ENCODE measurements at regions not wholly inside any gene's neighbourhood (a gene's known extent, or its start where the extent isn't known, plus 50 kb on each side); places are given as distances from the start of the nearest gene placed in this dataset.

DNA sequence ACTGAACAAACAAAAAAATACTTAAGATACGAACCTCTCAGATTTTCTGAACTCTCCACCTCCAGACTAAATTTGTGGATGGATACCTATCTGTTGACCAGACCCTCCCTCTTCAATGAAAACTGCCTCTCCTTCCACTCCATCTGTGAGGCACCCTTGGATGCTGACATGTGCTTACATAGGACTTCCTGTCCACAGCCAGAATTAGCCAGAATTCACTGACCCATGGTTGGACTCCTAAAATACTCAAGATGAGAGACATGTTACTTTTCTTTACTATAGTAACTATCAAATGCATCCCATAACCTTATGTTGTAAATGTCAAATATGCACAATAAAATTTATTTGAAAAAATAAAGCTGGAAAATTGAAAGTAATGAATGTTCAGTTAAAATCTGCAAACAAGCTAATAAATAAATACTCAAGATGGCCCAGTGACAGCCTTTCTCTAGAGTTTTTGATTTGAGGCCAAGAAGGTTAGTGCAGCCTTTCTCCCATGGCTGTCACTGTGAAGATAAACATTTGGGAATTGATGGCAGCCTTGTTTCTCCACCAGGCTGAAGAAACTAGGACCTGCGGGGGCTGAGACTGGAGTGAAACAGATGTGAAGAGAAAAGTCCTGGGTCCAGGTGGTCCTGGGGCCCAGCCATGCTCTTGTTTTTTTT is 287.0 kb downstream of the ZEB1 start:
- H3K9me3 ChIP-seq (ENCODE audit: control insufficient read depth, insufficient read depth, low read length), result no peaks in the 10 kb centered on the region
- peaks cover 3% of the 10 kb centered on the region for H3K27me3 ChIP-seq (ENCODE audit: control insufficient read depth, insufficient read depth, low read length)
- ATAC-seq (no peak), DNase-seq (no peak)
- intact Hi-C loops (cut with micrococcal nuclease), result no loop called here
- no peaks in the 10 kb centered on the region for H3K9me3 Mint-ChIP-seq
- no peak overlapping the region for H3K27ac Mint-ChIP-seq
- no peak overlapping the region for H3K4me3 ChIP-seq (ENCODE audit: low read length)
- H3K27ac ChIP-seq (ENCODE audit: low read length), result no peak overlapping the region
- peaks cover 7 to 9% of the 10 kb centered on the region in 2 donors for H3K27me3 Mint-ChIP-seq (ENCODE audit: low read depth in 2 of 2)
- H3K4me1 Mint-ChIP-seq, result peaks cover 5% of the 10 kb centered on the region in 2 donors
- H3K36me3 ChIP-seq (ENCODE audit: control insufficient read depth, insufficient read depth, low read length), result no peaks in the 10 kb centered on the region
- no peak overlapping the region for H3K4me3 Mint-ChIP-seq
- H3K36me3 Mint-ChIP-seq, result no peaks in the 10 kb centered on the region
- peaks cover 15% of the 10 kb centered on the region for H3K4me1 ChIP-seq (ENCODE audit: control insufficient read depth, insufficient read depth, low read length)
- WGBS (ENCODE audit: insufficient coverage), result 86% methylated on average over 2 of the region's 2 CpGs
- TF ChIP-seq, protein P1, sequence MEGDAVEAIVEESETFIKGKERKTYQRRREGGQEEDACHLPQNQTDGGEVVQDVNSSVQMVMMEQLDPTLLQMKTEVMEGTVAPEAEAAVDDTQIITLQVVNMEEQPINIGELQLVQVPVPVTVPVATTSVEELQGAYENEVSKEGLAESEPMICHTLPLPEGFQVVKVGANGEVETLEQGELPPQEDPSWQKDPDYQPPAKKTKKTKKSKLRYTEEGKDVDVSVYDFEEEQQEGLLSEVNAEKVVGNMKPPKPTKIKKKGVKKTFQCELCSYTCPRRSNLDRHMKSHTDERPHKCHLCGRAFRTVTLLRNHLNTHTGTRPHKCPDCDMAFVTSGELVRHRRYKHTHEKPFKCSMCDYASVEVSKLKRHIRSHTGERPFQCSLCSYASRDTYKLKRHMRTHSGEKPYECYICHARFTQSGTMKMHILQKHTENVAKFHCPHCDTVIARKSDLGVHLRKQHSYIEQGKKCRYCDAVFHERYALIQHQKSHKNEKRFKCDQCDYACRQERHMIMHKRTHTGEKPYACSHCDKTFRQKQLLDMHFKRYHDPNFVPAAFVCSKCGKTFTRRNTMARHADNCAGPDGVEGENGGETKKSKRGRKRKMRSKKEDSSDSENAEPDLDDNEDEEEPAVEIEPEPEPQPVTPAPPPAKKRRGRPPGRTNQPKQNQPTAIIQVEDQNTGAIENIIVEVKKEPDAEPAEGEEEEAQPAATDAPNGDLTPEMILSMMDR (IDR thresholded peaks at IDR 0.05), result no peak

DNA sequence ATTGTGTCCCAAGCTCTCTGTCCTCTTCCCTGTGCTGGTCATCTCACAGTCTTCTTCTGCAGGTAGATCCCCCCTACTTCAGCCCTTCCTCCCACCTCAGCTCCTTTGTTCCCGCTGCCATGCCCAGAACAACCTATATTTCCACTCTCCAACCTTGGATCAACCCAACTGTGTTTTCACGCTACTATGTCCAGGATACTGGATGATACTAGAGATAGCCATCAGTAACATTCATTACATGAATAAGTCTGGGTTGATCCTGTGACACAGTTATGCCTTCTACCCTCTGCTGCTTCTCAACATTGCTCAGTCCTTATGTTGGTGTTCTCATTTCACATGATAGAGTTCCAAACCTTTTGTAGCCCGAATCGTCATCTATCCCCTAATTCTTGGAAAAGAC is 286.4 kb downstream of the ZEB1 start:
- Mint-ChIP-seq H3K27ac (no peak overlapping the region), H3K4me1 (peaks cover 5% of the 10 kb centered on the region in 2 donors), H3K4me3 (no peak overlapping the region), H3K9me3 (no peaks in the 10 kb centered on the region), H3K27me3 (ENCODE audit: low read depth in 2 of 2) (peaks cover 7 to 9% of the 10 kb centered on the region in 2 donors), H3K36me3 (no peaks in the 10 kb centered on the region)
- TF ChIP-seq, protein P1 (IDR thresholded peaks at IDR 0.05), result no peak
- intact Hi-C loops (cut with micrococcal nuclease), result no loop called here
- H3K4me3 ChIP-seq (ENCODE audit: low read length), result no peak overlapping the region
- 95% methylated on average over 4 of the region's 4 CpGs for WGBS (ENCODE audit: insufficient coverage)
- H3K27ac ChIP-seq (ENCODE audit: low read length), result no peak overlapping the region
- DNase-seq (no peak), ATAC-seq (no peak)
- no peaks in the 10 kb centered on the region for H3K36me3 ChIP-seq (ENCODE audit: control insufficient read depth, insufficient read depth, low read length)
- H3K27me3 ChIP-seq (ENCODE audit: control insufficient read depth, insufficient read depth, low read length), result peaks cover 3% of the 10 kb centered on the region
- H3K4me1 ChIP-seq (ENCODE audit: control insufficient read depth, insufficient read depth, low read length), result peaks cover 15% of the 10 kb centered on the region
- H3K9me3 ChIP-seq (ENCODE audit: control insufficient read depth, insufficient read depth, low read length), result no peaks in the 10 kb centered on the region

DNA sequence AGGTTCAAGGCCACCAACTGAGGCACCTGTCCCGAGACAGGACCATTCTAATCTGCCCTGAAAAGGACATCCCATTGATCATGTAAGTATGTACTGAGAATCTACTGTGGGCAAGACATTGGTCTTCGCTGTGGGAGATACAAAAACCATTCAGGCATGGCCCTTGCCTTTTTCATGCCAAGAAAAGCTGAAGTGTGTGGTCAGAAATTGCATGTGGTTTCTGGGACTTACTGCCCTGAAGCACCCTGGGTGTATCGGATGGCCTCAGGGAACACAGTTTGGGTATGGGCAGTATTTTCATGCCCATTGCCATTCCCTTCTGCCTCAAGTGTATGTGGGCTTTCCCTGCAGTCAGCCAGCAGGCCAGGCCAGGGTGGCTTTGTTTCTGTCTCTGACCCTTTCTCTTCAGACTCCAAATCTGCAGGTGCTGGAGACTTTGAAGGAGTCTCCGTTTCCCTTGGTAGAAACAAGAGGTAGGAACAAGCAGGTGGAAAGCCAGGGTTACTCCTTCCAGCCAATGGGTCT is 285.7 kb downstream of the ZEB1 start:
- no peak overlapping the region for H3K27ac ChIP-seq (ENCODE audit: low read length)
- H3K36me3 Mint-ChIP-seq, result no peaks in the 10 kb centered on the region
- intact Hi-C loops (cut with micrococcal nuclease), result no loop called here

More for the DNA sequence above, 285.7 kb downstream of the ZEB1 start:
- Histone ChIP-seq H3K27me3 (ENCODE audit: control insufficient read depth, insufficient read depth, low read length) (peaks cover 3% of the 10 kb centered on the region), H3K9me3 (ENCODE audit: control insufficient read depth, insufficient read depth, low read length) (no peaks in the 10 kb centered on the region), H3K36me3 (ENCODE audit: control insufficient read depth, insufficient read depth, low read length) (no peaks in the 10 kb centered on the region), H3K4me1 (ENCODE audit: control insufficient read depth, insufficient read depth, low read length) (peaks cover 15% of the 10 kb centered on the region), H3K4me3 (ENCODE audit: low read length) (no peak overlapping the region)
- H3K27ac Mint-ChIP-seq, result no peak overlapping the region
- H3K4me3 Mint-ChIP-seq, result peak overlapping the region; percentile 67
- peaks cover 3 to 7% of the 10 kb centered on the region in 2 donors for H3K27me3 Mint-ChIP-seq (ENCODE audit: low read depth in 2 of 2)
- DNase-seq, result no peak
- peaks cover 5% of the 10 kb centered on the region in 2 donors for H3K4me1 Mint-ChIP-seq
- TF ChIP-seq, protein P1 (IDR thresholded peaks at IDR 0.05), result no peak
- H3K9me3 Mint-ChIP-seq, result no peaks in the 10 kb centered on the region
- no peak for ATAC-seq
- WGBS (ENCODE audit: insufficient coverage), result 88% methylated on average over 4 of the region's 4 CpGs
